Astrocyte (in vitro differentiated cells and primary cell): ENCODE measurements at regions not wholly inside any gene's neighbourhood (a gene's known extent, or its start where the extent isn't known, plus 50 kb on each side); places are given as distances from the start of the nearest gene placed in this dataset.

Experiments
- DNase-seq: peaks from one replicate; pipeline ENCODE4 v3.0.0-alpha.2; 2010; ENCODE audit warnings: low read depth
- FAIRE-seq: peaks from 2 replicates; lab custom pipeline; 2011; peaks lifted over from hg19 to GRCh38; lab: Jason Lieb, UNC
- H2AFZ ChIP-seq: 2 replicates; pipeline ENCODE4 v1.6.0; 2012; ENCODE audit warnings: low read depth, low read length, inconsistent platforms
- H3K27ac ChIP-seq: 2 replicates; pipeline ENCODE4 v1.5.1; 2011; ENCODE audit warnings: low read depth, low read length, inconsistent platforms
- H3K27me3 ChIP-seq: 2 replicates; pipeline ENCODE4 v1.6.0; 2011; ENCODE audit warnings: low read length, inconsistent platforms; ENCODE audit not compliant: insufficient read depth
- H3K36me3 ChIP-seq: 2 replicates; pipeline ENCODE4 v1.5.1; 2011; ENCODE audit warnings: low read length, inconsistent platforms; ENCODE audit not compliant: insufficient read depth
- H3K4me1 ChIP-seq: 2 replicates; pipeline ENCODE4 v1.5.1; 2011; ENCODE audit warnings: low read length, inconsistent platforms; ENCODE audit not compliant: insufficient read depth
- H3K4me2 ChIP-seq: 2 replicates; pipeline ENCODE4 v1.6.0; 2012; ENCODE audit warnings: low read length, inconsistent platforms
- H3K4me3 ChIP-seq: 2 replicates; pipeline ENCODE4 v1.5.1; 2011; ENCODE audit warnings: low read depth, mild to moderate bottlenecking, low read length, inconsistent platforms; ENCODE audit not compliant: insufficient read depth
- H3K79me2 ChIP-seq: 2 replicates; pipeline ENCODE4 v1.6.0; 2012; ENCODE audit warnings: mild to moderate bottlenecking, low read length, inconsistent platforms; ENCODE audit not compliant: insufficient read depth
- H3K9ac ChIP-seq: 2 replicates; pipeline ENCODE4 v1.6.0; 2012; ENCODE audit warnings: mild to moderate bottlenecking, low read length, inconsistent platforms
- H3K9me3 ChIP-seq: 2 replicates; pipeline ENCODE4 v1.5.1; 2012; ENCODE audit warnings: low read depth, mild to moderate bottlenecking, low read length, inconsistent platforms; ENCODE audit not compliant: insufficient read depth
- H4K20me1 ChIP-seq: 2 replicates; pipeline ENCODE4 v1.6.0; 2012; ENCODE audit warnings: low read length, inconsistent platforms; ENCODE audit not compliant: insufficient read depth
- H3K27ac Mint-ChIP-seq: one replicate; pipeline ENCODE4 v1.8.0; 2021; ENCODE audit warnings: mild to moderate bottlenecking, mixed read lengths; ENCODE audit not compliant: unreplicated experiment
- H3K27me3 Mint-ChIP-seq: one replicate; pipeline ENCODE4 v1.8.0; 2021; ENCODE audit warnings: low read depth, mixed read lengths; ENCODE audit not compliant: unreplicated experiment
- H3K36me3 Mint-ChIP-seq: one replicate; pipeline ENCODE4 v1.8.0; 2021; ENCODE audit warnings: low read depth, mixed read lengths; ENCODE audit not compliant: unreplicated experiment
- H3K4me1 Mint-ChIP-seq: one replicate; pipeline ENCODE4 v1.8.0; 2021; ENCODE audit warnings: low read depth, mixed read lengths; ENCODE audit not compliant: unreplicated experiment
- H3K4me3 Mint-ChIP-seq: one replicate; pipeline ENCODE4 v1.8.0; 2021; ENCODE audit warnings: mild to moderate bottlenecking, moderate library complexity, mixed read lengths; ENCODE audit not compliant: unreplicated experiment
- H3K9me3 Mint-ChIP-seq: one replicate; pipeline ENCODE4 v1.8.0; 2021; ENCODE audit warnings: mild to moderate bottlenecking, mixed read lengths; ENCODE audit not compliant: unreplicated experiment
- EZH2 ChIP-seq: IDR thresholded peaks from 2 replicates; pipeline ENCODE4 v1.6.1; 2012; ENCODE audit warnings: mild to moderate bottlenecking, low read length, inconsistent platforms; ENCODE audit not compliant: insufficient read depth
- TF ChIP-seq, protein P1 (sequence below): IDR thresholded peaks from 2 replicates; pipeline ENCODE4 v1.5.1; 2011; ENCODE audit warnings: low read depth, mild to moderate bottlenecking, inconsistent platforms, low read length, moderate library complexity; ENCODE audit not compliant: insufficient read depth

GRCh38 chr2:143819190-143819735 lies 690.0 kb downstream of the ARHGAP15 start:
- FAIRE-seq (no peak), DNase-seq (no peak)
- Mint-ChIP-seq H3K4me3 (no peak overlapping the region), H3K27ac (no peak overlapping the region), H3K9me3 (peaks cover 2% of the 10 kb centered on the region), H3K36me3 (no peaks in the 10 kb centered on the region), H3K27me3 (no peaks in the 10 kb centered on the region), H3K4me1 (no peaks in the 10 kb centered on the region)
- no peak overlapping the region for H3K9ac ChIP-seq
- H3K4me1 ChIP-seq: no peaks in the 10 kb centered on the region
- no peaks in the 10 kb centered on the region for H3K36me3 ChIP-seq
- no peaks in the 10 kb centered on the region for H3K27me3 ChIP-seq
- H3K27ac ChIP-seq: no peak overlapping the region
- no peak overlapping the region for H2AFZ ChIP-seq
- H3K4me2 ChIP-seq: no peak overlapping the region
- no peaks in the 10 kb centered on the region for H4K20me1 ChIP-seq
- no peaks in the 10 kb centered on the region for H3K79me2 ChIP-seq
- no peaks in the 10 kb centered on the region for H3K9me3 ChIP-seq
- TF ChIP-seq, protein P1, sequence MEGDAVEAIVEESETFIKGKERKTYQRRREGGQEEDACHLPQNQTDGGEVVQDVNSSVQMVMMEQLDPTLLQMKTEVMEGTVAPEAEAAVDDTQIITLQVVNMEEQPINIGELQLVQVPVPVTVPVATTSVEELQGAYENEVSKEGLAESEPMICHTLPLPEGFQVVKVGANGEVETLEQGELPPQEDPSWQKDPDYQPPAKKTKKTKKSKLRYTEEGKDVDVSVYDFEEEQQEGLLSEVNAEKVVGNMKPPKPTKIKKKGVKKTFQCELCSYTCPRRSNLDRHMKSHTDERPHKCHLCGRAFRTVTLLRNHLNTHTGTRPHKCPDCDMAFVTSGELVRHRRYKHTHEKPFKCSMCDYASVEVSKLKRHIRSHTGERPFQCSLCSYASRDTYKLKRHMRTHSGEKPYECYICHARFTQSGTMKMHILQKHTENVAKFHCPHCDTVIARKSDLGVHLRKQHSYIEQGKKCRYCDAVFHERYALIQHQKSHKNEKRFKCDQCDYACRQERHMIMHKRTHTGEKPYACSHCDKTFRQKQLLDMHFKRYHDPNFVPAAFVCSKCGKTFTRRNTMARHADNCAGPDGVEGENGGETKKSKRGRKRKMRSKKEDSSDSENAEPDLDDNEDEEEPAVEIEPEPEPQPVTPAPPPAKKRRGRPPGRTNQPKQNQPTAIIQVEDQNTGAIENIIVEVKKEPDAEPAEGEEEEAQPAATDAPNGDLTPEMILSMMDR: no peak
- no peak for TF ChIP-seq EZH2
- no peak overlapping the region for H3K4me3 ChIP-seq
